ENCODE measurements at regions not wholly inside any gene's neighbourhood (a gene's known extent, or its start where the extent isn't known, plus 50 kb on each side); places are given as distances from the start of the nearest gene placed in this dataset.

GRCh38 chr6:76752841-76753240, 680.4 kb upstream of the IMPG1 start:
- TF ChIP-seq FOXP2 (optimal IDR thresholded peaks at IDR 0.05; ENCODE audit: borderline replicate concordance, extremely low read depth, extremely low read length, insufficient read depth) (no peak), REST (IDR thresholded peaks at IDR 0.05; ENCODE audit: insufficient read depth in 1 of 2, low read depth in 2 of 2, low read length in 2 of 2) (no peak), SIN3A (IDR thresholded peaks at IDR 0.05; ENCODE audit: borderline replicate concordance, insufficient read depth, low read length) (no peak), TAF1 (IDR thresholded peaks at IDR 0.05; ENCODE audit: borderline replicate concordance, insufficient read depth, low read length) (no peak)

GRCh38 chr6:76742919-76743318, 670.5 kb upstream of the IMPG1 start:
- TF ChIP-seq TAF1 (IDR thresholded peaks at IDR 0.05; ENCODE audit: borderline replicate concordance, insufficient read depth, low read length) (no peak), FOXP2 (optimal IDR thresholded peaks at IDR 0.05; ENCODE audit: borderline replicate concordance, extremely low read depth, extremely low read length, insufficient read depth) (no peak), POLR2AphosphoS5 (IDR thresholded peaks at IDR 0.05; ENCODE audit: low read depth, low read length) (no peak)

GRCh38 chr6:76719449-76719848, 647.0 kb upstream of the IMPG1 start:
- no peak for TF ChIP-seq TAF1 (IDR thresholded peaks at IDR 0.05; ENCODE audit: borderline replicate concordance, insufficient read depth, low read length)
- no peak for TF ChIP-seq SIN3A (IDR thresholded peaks at IDR 0.05; ENCODE audit: borderline replicate concordance, insufficient read depth, low read length)
- TF ChIP-seq REST (IDR thresholded peaks at IDR 0.05; ENCODE audit: insufficient read depth in 1 of 2, low read depth in 2 of 2, low read length in 2 of 2): no peak
- TF ChIP-seq POLR2AphosphoS5 (IDR thresholded peaks at IDR 0.05; ENCODE audit: low read depth, low read length): no peak
- no peak for TF ChIP-seq FOXP2 (optimal IDR thresholded peaks at IDR 0.05; ENCODE audit: borderline replicate concordance, extremely low read depth, extremely low read length, insufficient read depth)

GRCh38 chr6:76708641-76709331, 636.3 kb upstream of the IMPG1 start:
- no peak for TF ChIP-seq SIN3A (IDR thresholded peaks at IDR 0.05; ENCODE audit: borderline replicate concordance, insufficient read depth, low read length)
- TF ChIP-seq REST (IDR thresholded peaks at IDR 0.05; ENCODE audit: insufficient read depth in 1 of 2, low read depth in 2 of 2, low read length in 2 of 2): no peak
- no peak for TF ChIP-seq POLR2AphosphoS5 (IDR thresholded peaks at IDR 0.05; ENCODE audit: low read depth, low read length)
- no peak for TF ChIP-seq FOXP2 (optimal IDR thresholded peaks at IDR 0.05; ENCODE audit: borderline replicate concordance, extremely low read depth, extremely low read length, insufficient read depth)
- no peak for TF ChIP-seq TAF1 (IDR thresholded peaks at IDR 0.05; ENCODE audit: borderline replicate concordance, insufficient read depth, low read length)

- TF ChIP-seq SIN3A (IDR thresholded peaks at IDR 0.05; ENCODE audit: borderline replicate concordance, insufficient read depth, low read length) (no peak), TAF1 (IDR thresholded peaks at IDR 0.05; ENCODE audit: borderline replicate concordance, insufficient read depth, low read length) (no peak), FOXP2 (optimal IDR thresholded peaks at IDR 0.05; ENCODE audit: borderline replicate concordance, extremely low read depth, extremely low read length, insufficient read depth) (no peak), POLR2AphosphoS5 (IDR thresholded peaks at IDR 0.05; ENCODE audit: low read depth, low read length) (no peak), REST (IDR thresholded peaks at IDR 0.05; ENCODE audit: insufficient read depth in 1 of 2, low read depth in 2 of 2, low read length in 2 of 2) (no peak)
These were observed 635.2 kb upstream of the IMPG1 start for GRCh38 chr6:76707630-76708029.

All from PFSK-1 (cell line).